ENCODE measurements at regions not wholly inside any gene's neighbourhood (a gene's known extent, or its start where the extent isn't known, plus 50 kb on each side); places are given as distances from the start of the nearest gene placed in this dataset.

DNA sequence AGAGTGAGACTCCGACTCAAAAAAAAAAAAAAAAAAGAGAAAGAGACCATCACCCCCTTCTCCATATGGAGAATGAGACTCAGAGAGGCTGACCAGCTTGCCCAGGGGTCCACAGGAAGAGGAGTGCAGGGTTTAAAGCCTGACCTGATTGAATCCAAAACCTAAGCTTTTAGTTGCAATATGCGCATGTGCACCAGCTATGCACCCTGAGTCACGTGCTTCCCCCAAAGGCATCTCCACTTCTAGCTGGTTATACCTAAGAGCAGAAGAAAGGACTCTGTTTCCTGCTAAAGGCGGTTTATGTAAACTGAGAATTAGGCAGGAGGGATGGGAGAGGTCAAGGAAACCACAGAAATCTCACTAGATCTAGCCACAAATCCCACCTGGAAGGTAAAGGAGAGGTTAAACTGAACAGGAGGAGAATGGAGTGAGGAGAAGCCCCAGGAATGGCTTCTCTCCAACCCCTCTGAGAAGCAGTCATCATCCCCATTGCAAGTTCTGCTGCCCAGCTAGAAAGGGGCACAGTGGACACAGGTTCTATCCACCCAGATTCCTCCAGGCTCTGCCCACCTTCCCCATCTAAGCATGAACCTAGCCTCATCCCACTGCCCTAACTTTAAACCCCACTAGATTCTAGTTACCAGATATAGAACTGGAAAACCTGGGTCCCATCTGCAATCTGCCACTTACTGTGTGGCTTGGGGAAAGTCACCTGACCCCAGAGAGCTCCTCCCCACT lies 171.3 kb downstream of the ACTL7B start:
- TF ChIP-seq, protein P1, sequence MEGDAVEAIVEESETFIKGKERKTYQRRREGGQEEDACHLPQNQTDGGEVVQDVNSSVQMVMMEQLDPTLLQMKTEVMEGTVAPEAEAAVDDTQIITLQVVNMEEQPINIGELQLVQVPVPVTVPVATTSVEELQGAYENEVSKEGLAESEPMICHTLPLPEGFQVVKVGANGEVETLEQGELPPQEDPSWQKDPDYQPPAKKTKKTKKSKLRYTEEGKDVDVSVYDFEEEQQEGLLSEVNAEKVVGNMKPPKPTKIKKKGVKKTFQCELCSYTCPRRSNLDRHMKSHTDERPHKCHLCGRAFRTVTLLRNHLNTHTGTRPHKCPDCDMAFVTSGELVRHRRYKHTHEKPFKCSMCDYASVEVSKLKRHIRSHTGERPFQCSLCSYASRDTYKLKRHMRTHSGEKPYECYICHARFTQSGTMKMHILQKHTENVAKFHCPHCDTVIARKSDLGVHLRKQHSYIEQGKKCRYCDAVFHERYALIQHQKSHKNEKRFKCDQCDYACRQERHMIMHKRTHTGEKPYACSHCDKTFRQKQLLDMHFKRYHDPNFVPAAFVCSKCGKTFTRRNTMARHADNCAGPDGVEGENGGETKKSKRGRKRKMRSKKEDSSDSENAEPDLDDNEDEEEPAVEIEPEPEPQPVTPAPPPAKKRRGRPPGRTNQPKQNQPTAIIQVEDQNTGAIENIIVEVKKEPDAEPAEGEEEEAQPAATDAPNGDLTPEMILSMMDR (IDR thresholded peaks at IDR 0.05; ENCODE audit: insufficient read depth, low read depth, low read length) = no peak
- no peak for TF ChIP-seq EZH2 (IDR thresholded peaks at IDR 0.05; ENCODE audit: insufficient read depth, low read length)
- Mint-ChIP-seq H3K27ac (ENCODE audit: unreplicated experiment) (no peak overlapping the region), H3K9me3 (ENCODE audit: unreplicated experiment) (peaks cover 8% of the 10 kb centered on the region), H3K27me3 (ENCODE audit: low read depth, unreplicated experiment) (no peaks in the 10 kb centered on the region), H3K36me3 (ENCODE audit: low read depth, unreplicated experiment) (no peaks in the 10 kb centered on the region), H3K4me1 (ENCODE audit: low read depth, unreplicated experiment) (peaks cover 7% of the 10 kb centered on the region), H3K4me3 (ENCODE audit: unreplicated experiment) (no peak overlapping the region)
- H3K79me2 ChIP-seq (ENCODE audit: insufficient read depth, low read length) = no peaks in the 10 kb centered on the region
- no peaks in the 10 kb centered on the region for H3K27me3 ChIP-seq (ENCODE audit: insufficient read depth, low read length)
- H3K27ac ChIP-seq (ENCODE audit: low read depth, low read length) = no peak overlapping the region
- no peak overlapping the region for H3K4me2 ChIP-seq (ENCODE audit: low read length)
- no peak overlapping the region for H2AFZ ChIP-seq (ENCODE audit: low read depth, low read length)
- H3K4me3 ChIP-seq (ENCODE audit: insufficient read depth, low read depth, low read length) = no peak overlapping the region
- FAIRE-seq (no peak), DNase-seq (ENCODE audit: low read depth) (no peak)
- no peak overlapping the region for H3K9ac ChIP-seq (ENCODE audit: low read length)
- H3K9me3 ChIP-seq (ENCODE audit: insufficient read depth, low read depth, low read length) = peaks cover 8% of the 10 kb centered on the region
- no peaks in the 10 kb centered on the region for H3K36me3 ChIP-seq (ENCODE audit: insufficient read depth, low read length)
- H3K4me1 ChIP-seq (ENCODE audit: insufficient read depth, low read length) = peaks cover 5% of the 10 kb centered on the region
- H4K20me1 ChIP-seq (ENCODE audit: insufficient read depth, low read length) = no peaks in the 10 kb centered on the region

DNA sequence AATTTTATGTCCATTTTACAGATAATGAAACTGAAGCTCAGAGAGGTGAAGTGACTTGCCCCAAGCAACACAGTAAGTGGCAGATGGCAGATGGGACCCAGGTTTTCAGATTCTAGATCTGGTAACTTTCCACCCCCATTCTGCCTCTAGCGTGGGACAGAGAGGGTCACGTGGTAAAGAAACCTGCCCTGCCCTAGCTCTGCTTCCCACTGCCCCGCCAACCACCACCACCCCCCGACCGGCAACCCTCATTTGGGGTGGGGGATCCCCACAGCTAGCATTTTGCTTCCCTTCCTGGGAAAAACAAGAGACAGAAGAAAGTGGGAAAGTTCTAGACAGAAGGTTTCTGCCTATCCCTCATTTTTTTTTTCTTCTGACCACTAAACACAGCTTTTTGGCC lies 172.5 kb downstream of the ACTL7B start:
- H3K4me3 Mint-ChIP-seq (ENCODE audit: unreplicated experiment) = no peak overlapping the region
- H3K36me3 Mint-ChIP-seq (ENCODE audit: low read depth, unreplicated experiment) = no peaks in the 10 kb centered on the region

More for the DNA sequence above, 172.5 kb downstream of the ACTL7B start:
- peaks cover 7% of the 10 kb centered on the region for H3K4me1 Mint-ChIP-seq (ENCODE audit: low read depth, unreplicated experiment)
- no peak overlapping the region for H3K27ac ChIP-seq (ENCODE audit: low read depth, low read length)
- no peak for DNase-seq (ENCODE audit: low read depth)
- H3K27me3 Mint-ChIP-seq (ENCODE audit: low read depth, unreplicated experiment) = no peaks in the 10 kb centered on the region
- no peaks in the 10 kb centered on the region for H4K20me1 ChIP-seq (ENCODE audit: insufficient read depth, low read length)
- no peak overlapping the region for H3K4me2 ChIP-seq (ENCODE audit: low read length)
- H3K27ac Mint-ChIP-seq (ENCODE audit: unreplicated experiment) = no peak overlapping the region
- H3K4me1 ChIP-seq (ENCODE audit: insufficient read depth, low read length) = peaks cover 5% of the 10 kb centered on the region
- no peak overlapping the region for H2AFZ ChIP-seq (ENCODE audit: low read depth, low read length)
- no peak overlapping the region for H3K9ac ChIP-seq (ENCODE audit: low read length)
- H3K79me2 ChIP-seq (ENCODE audit: insufficient read depth, low read length) = no peaks in the 10 kb centered on the region
- no peaks in the 10 kb centered on the region for H3K36me3 ChIP-seq (ENCODE audit: insufficient read depth, low read length)
- peaks cover 8% of the 10 kb centered on the region for H3K9me3 Mint-ChIP-seq (ENCODE audit: unreplicated experiment)
- H3K27me3 ChIP-seq (ENCODE audit: insufficient read depth, low read length) = no peaks in the 10 kb centered on the region
- TF ChIP-seq, protein P1 (IDR thresholded peaks at IDR 0.05; ENCODE audit: insufficient read depth, low read depth, low read length) = no peak
- TF ChIP-seq EZH2 (IDR thresholded peaks at IDR 0.05; ENCODE audit: insufficient read depth, low read length) = no peak
- H3K9me3 ChIP-seq (ENCODE audit: insufficient read depth, low read depth, low read length) = peaks cover 8% of the 10 kb centered on the region
- FAIRE-seq = no peak
- no peak overlapping the region for H3K4me3 ChIP-seq (ENCODE audit: insufficient read depth, low read depth, low read length)

All from astrocyte (in vitro differentiated cells and primary cell).